Loucy (cell line): ENCODE measurements at regions not wholly inside any gene's neighbourhood (a gene's known extent, or its start where the extent isn't known, plus 50 kb on each side); places are given as distances from the start of the nearest gene placed in this dataset.

Experiments used
- H2AFZ ChIP-seq: fragments of 200-600 bp; sonication (generic); 2 replicates; pipeline ENCODE4 v1.6.0; 2016; ENCODE audit warnings: antibody characterized with exemption, mild to moderate bottlenecking, low read length, moderate library complexity
- H3F3A ChIP-seq: fragments of 200-600 bp; 2 replicates; pipeline ENCODE4 v1.6.0; 2016; ENCODE audit warnings: antibody characterized with exemption, low read depth, mild to moderate bottlenecking
- H3K27me3 ChIP-seq: fragments of 200-600 bp; sonication (generic); 2 replicates; pipeline ENCODE4 v1.6.1; 2014; ENCODE audit warnings: low read length, mild to moderate bottlenecking; ENCODE audit not compliant: insufficient read depth, poor library complexity, severe bottlenecking
- H3K36me3 ChIP-seq: fragments of 200-600 bp; sonication (generic); 2 replicates; pipeline ENCODE4 v1.6.1; 2016; ENCODE audit warnings: low read length; ENCODE audit not compliant: insufficient read depth
- H3K4me1 ChIP-seq: fragments of 200-600 bp; sonication (generic); 2 replicates; pipeline ENCODE4 v1.5.1; 2014; ENCODE audit warnings: low read length, mild to moderate bottlenecking; ENCODE audit not compliant: insufficient read depth, poor library complexity, severe bottlenecking
- H3K4me2 ChIP-seq: fragments of 200-600 bp; sonication (generic); 2 replicates; pipeline ENCODE4 v1.6.0; 2014; ENCODE audit warnings: antibody characterized with exemption, low read length, low read depth, mild to moderate bottlenecking; ENCODE audit not compliant: poor library complexity, severe bottlenecking
- H3K4me3 ChIP-seq: fragments of 200-600 bp; sonication (generic); 2 replicates; pipeline ENCODE4 v1.5.1; 2014; ENCODE audit warnings: low read length, mild to moderate bottlenecking, mixed read lengths; ENCODE audit not compliant: poor library complexity, severe bottlenecking
- H3K79me2 ChIP-seq: fragments of 200-600 bp; sonication (generic); 2 replicates; pipeline ENCODE4 v1.6.1; 2014; ENCODE audit warnings: low read length; ENCODE audit not compliant: insufficient read depth
- H3K9ac ChIP-seq: fragments of 200-600 bp; sonication (generic); 2 replicates; pipeline ENCODE4 v1.6.0; 2014; ENCODE audit warnings: mild to moderate bottlenecking, low read depth, low read length, moderate library complexity; ENCODE audit not compliant: poor library complexity, severe bottlenecking
- H3K9me2 ChIP-seq: fragments of 200-600 bp; sonication (generic); replicated peaks from 2 replicates; pipeline ENCODE4 v1.6.1; 2016; ENCODE audit warnings: low read depth, low read length, mixed read lengths
- H3K9me3 ChIP-seq: fragments of 200-600 bp; sonication (generic); 2 replicates; pipeline ENCODE4 v1.6.1; 2014; ENCODE audit warnings: mild to moderate bottlenecking, antibody characterized with exemption, low read length, low read depth; ENCODE audit not compliant: insufficient read depth
- H4K20me1 ChIP-seq: fragments of 200-600 bp; sonication (generic); 2 replicates; pipeline ENCODE4 v1.6.0; 2014; ENCODE audit warnings: antibody characterized with exemption, low read length, mild to moderate bottlenecking; ENCODE audit not compliant: insufficient read depth, poor library complexity, severe bottlenecking
- CTCF ChIP-seq: fragments of 200-600 bp; sonication (generic); conservative IDR thresholded peaks from 2 replicates; pipeline ENCODE4 v1.5.1; 2014; ENCODE audit warnings: mild to moderate bottlenecking, antibody characterized with exemption, low read length
- EZH2phosphoT487 ChIP-seq: fragments of 200-600 bp; IDR thresholded peaks from 2 replicates; pipeline ENCODE4 v1.6.1; 2018; ENCODE audit warnings: antibody characterized with exemption, mild to moderate bottlenecking, moderate library complexity, borderline replicate concordance

GRCh38 chr13:74732736-74733385, 598.7 kb upstream of the KLF12 start:
- no peaks in the 10 kb centered on the region for H3F3A ChIP-seq
- H3K4me3 ChIP-seq, result no peak overlapping the region
- H3K79me2 ChIP-seq, result no peaks in the 10 kb centered on the region
- H3K27me3 ChIP-seq, result no peaks in the 10 kb centered on the region
- no peak overlapping the region for H2AFZ ChIP-seq
- H4K20me1 ChIP-seq, result no peaks in the 10 kb centered on the region
- H3K36me3 ChIP-seq, result no peaks in the 10 kb centered on the region
- H3K9ac ChIP-seq, result no peak overlapping the region
- TF ChIP-seq CTCF (no peak), EZH2phosphoT487 (no peak)
- H3K9me2 ChIP-seq, result no peaks in the 10 kb centered on the region
- no peaks in the 10 kb centered on the region for H3K4me1 ChIP-seq
- H3K9me3 ChIP-seq, result no peaks in the 10 kb centered on the region
- H3K4me2 ChIP-seq, result no peak overlapping the region

- Histone ChIP-seq H3K9me3 (no peaks in the 10 kb centered on the region), H3K9me2 (no peaks in the 10 kb centered on the region), H3K9ac (no peak overlapping the region), H4K20me1 (no peaks in the 10 kb centered on the region), H2AFZ (no peak overlapping the region), H3K4me3 (no peak overlapping the region), H3K4me1 (no peaks in the 10 kb centered on the region), H3K36me3 (no peaks in the 10 kb centered on the region), H3K4me2 (no peak overlapping the region), H3F3A (no peaks in the 10 kb centered on the region), H3K27me3 (no peaks in the 10 kb centered on the region), H3K79me2 (no peaks in the 10 kb centered on the region)
- TF ChIP-seq CTCF (no peak), EZH2phosphoT487 (no peak)
Observed at GRCh38 chr13:74731731-74732130, 597.5 kb upstream of the KLF12 start.

- Histone ChIP-seq H3F3A (no peaks in the 10 kb centered on the region), H3K36me3 (no peaks in the 10 kb centered on the region), H3K4me1 (no peaks in the 10 kb centered on the region), H4K20me1 (no peaks in the 10 kb centered on the region), H3K9me3 (no peaks in the 10 kb centered on the region), H3K9ac (no peak overlapping the region), H3K27me3 (no peaks in the 10 kb centered on the region), H3K4me3 (no peak overlapping the region), H3K9me2 (no peaks in the 10 kb centered on the region), H3K4me2 (no peak overlapping the region), H3K79me2 (no peaks in the 10 kb centered on the region), H2AFZ (no peak overlapping the region)
- TF ChIP-seq CTCF, result no peak
Observed at GRCh38 chr13:74730556-74731331, 596.5 kb upstream of the KLF12 start.
